NCI-H82 treated with DMSO at 0.1 percent for 48 hours (cell line): ENCODE measurements at regions not wholly inside any gene's neighbourhood (a gene's known extent, or its start where the extent isn't known, plus 50 kb on each side); places are given as distances from the start of the nearest gene placed in this dataset.

Experiments
- DNase-seq: peaks from one replicate; lab custom pipeline; 2025; ENCODE audit not compliant: unreplicated experiment; lab: John Stamatoyannopoulos, UW

DNA sequence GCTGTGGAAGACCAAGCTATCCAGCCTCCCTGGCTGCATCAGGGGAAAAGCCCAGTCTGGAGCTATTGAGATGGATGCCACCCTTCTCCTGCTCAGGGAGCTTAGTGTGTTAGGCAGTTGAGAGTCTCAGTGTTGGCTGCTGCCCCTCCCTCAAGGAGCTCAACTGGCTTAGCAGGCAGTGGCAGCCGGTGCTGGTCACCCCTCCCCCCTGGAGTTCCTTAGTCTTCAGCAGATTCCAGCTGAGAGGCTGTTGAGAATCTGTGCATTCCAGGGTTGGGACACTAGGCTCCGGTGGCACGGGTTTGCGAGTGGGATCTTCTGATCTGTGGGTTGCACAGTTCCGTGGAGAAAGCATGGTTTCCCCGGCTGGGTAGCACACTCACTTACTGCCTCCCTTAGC is 883.8 kb downstream of the NSUN3 start:
- no peak for DNase-seq

DNA sequence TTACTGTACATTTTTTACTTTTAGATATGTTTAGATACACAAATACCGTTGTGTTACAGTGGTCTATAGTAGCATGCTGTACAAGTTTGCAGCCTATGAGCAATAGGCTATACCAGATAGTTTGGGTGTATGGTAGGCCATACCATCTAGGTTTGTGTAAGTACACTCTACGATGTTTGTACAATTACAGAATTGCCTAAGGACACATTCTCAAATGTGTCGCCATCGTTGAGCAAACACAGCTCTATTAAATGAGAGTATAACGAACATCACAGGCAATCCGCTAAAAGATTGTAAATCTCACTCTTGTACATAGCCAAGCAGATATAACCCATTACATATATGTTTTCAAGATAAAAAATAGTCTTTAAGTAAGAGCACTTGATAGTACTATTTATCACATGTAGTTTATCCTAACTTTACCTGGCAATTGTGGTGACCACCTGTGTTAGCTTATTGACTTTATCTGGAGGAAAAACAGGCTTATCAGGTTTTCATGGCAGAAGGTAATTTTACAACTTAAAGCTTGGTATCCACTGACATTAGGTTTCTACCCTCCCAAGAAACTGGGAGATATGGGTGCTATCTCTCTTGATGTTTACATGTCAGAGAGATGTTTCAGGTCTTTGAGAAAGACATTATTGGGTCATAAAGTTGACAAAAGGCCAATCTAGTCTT is 898.7 kb downstream of the NSUN3 start:
- no peak for DNase-seq

DNA sequence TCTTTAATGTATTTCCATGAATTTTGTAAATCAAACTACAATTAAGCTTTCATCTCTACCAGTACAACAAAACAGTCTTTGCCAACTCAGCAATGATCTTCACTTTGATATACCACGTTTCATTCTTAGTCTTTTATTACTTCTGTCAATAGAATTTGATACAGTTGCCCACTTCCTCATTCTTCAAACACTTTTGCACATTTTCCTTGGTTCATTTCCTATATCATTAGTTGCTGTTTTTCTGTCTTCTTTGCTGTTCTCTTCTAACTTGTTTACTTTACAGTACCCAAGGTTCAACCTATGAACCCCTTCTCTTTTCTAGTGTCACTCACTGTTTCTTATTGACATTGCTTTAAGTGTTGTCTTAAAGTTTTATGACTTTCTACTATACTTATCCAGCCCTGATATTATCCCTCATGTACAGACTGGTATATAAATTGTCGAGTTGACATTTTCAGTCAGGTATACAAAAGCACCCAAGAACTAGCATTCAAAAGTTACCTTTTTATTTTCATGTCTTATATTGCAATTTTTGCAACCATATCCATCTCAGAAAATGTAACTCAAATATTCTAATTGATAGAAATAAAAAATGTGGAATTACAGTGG is 903.1 kb downstream of the NSUN3 start:
- no peak for DNase-seq

DNA sequence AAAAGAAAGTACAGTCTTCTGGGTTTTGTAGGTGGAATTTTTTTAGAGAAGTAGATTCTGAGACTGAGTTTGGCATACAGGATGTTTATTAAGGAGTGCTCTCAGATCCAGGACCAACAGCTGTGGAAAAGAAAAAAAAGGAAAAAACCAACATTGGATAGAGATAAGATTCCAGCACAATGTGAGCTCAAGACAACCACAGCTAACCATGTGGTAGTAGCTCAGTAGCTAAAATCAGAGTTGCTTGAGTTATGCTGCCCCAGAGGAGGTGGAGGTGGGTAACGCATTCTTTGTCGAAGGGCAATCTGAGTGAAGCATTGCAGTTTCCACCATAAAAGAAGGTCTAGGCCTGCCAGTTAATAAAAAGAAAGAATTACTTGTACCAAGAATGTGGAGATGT is 904.3 kb downstream of the NSUN3 start:
- DNase-seq = no peak

DNA sequence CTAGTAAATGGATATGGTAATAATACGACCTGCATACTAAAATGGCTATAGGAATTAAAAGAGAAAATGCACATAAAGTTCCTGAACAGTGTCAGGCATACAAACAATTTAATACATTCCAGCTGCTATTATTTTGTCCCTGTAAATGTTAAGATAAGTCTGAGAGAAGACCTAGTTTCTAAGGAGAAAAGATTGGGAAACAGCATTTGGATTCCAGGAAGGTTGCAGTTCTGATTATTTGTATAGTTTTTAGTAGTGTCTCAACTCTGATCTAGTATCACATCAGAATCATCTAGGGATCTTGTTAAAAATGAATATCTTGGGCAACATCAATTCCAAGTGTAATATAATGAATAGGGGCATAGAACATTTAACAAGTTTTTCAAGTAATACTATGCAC is 905.7 kb downstream of the NSUN3 start:
- DNase-seq = no peak

DNA sequence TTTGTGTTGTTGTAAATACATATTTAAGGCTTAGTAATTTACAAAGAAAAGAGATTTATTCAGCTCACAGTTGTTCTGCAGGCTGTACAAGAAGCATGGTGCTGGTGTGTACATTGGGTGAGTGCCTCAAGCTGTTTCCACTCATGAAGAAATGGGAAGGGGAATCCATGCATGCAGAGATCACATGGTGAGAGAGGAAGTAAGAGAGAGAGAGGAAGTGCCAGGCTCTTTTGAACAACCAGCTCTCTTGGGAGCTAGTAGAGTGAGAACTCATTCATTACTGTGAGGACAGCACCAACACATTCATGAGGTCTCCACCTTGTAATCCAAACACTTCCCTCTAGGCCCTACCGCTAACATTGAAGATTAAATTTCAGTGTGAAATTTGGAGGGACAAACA is 909.2 kb downstream of the NSUN3 start:
- no peak for DNase-seq

DNA sequence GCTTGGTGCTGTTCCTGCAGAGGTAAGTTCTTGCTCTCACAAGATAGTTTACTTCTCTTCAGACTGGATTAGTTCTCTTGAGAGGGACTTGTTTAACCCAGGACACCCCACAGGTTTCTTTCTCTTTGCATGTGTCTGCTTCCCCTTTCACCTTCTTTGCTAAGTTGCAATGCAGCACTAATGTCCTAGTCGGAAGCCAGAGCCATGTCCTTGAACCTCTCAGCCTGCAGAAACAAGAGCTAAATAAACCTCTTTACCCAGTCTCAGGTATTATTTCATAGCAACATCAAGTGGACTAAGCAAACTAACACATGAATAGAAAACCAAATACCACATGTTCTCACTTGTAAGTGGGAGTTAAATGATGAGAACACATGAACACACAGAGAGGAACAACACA is 915.2 kb downstream of the NSUN3 start:
- no peak for DNase-seq

DNA sequence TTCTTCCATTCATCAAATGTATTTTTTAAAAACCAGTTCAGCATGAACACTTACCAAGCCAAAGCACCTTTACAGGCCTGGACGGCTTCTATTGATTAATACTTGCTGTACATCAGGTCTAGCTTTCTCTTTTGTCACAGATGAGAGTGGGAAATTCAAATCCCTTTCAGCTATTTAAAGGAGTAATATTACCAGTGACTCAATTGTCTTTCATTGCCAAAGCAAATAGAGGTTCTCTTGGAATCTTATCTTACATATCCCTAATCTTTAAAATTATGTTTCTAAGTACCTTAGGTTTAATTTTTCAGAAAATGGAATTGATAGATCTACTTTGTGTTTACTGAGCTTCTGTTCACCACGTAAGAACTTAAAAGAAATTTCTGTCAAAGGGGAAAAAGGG is 922.9 kb downstream of the NSUN3 start:
- DNase-seq = no peak

DNA sequence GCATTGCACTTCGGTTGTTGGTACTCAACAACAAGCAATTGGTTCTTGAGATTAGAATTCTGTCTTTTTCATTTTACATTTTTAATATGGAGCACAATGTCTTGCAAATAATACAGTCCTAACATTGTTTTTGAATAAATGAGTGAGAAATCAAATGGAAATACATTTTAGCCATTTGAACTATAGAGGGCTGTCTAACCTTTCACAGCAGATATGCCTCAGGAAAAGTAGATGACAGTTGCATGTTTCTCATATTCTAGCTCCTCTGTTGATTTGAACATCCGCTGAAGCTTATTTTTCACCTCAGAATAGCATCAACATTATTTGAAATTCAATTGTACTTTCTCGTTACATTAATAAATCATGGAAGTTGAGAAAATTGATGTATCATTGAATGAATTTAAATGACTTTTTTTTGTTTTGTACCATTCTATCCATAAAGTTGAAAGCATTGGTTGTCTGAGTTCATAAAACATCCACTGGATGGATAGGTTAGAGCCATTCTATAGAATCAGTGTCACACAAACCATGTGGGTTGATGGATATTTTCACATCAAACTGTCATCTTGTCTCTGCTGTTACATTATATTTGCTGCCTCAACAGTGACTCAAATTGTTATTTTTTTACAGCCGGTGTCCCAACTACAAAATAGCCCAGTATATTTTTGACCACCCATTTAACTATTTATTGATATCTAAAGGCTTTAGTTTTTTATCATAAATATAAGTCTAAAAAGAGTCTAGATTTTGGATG is 928.3 kb downstream of the NSUN3 start:
- DNase-seq = no peak

DNA sequence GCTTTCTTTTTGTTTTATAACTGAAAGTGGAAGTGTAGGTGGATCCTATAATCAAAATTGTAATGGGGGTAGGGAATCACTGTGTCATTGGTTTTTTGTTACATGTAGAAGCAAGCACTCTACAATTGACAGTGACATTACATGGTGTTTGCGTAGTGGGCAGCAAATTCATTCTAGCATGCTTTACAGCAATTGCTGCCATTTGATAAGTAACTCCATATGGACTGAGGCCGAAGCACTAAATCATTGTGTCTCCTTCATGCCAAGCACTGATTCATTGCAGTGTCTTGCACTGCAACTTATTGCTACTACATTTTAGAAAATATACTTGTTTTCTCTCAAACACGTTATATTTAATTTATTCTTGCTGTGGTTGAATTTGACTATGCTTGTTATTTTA is 933.9 kb downstream of the NSUN3 start:
- no peak for DNase-seq

DNA sequence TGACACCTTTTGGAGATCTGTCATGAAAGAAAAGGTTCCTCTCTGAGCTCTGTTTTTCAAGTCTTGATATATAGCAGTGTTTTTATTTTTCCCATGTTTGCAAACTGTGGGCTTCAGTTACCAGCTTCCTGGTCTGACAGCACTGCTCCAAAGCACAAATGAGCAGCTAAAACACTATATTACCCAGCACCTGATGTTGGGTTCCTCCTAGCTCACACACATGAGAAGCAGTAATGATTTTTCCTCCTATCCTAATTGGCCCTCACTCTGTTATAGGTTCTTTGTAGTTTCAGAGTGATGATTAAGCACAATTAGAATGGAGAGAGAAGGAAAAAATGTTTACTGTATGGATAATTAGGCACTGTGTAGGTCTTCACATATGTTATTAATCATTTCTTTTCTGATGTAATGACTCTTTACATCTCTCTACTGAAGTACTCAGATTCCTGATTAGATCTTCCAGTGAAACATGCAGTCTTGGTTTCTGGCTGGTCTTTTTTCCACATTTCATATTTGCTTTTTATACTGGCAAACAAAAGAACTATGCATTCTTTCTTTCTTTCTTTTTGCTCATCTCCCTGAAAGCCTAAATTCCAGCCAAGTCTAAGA is 939.7 kb downstream of the NSUN3 start:
- no peak for DNase-seq

DNA sequence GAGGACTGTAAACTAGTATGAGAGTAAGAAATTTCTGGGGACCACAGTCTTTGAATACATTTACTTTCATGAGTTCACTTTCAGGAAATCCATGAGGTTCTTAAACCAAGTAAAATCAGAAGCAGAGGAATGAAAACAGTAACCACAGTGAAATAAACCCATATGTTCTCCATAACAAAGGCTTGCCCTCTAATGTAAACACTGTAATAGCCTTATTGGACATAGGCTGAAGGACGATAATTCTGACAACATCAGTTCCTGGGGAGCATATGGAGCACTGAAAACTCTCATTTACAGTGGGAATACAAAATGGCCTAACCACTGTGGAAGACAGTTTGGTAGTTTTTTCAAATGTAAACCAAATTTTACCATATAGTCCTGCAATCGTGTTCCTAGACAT is 965.8 kb downstream of the NSUN3 start:
- DNase-seq = peak; percentile 46

DNA sequence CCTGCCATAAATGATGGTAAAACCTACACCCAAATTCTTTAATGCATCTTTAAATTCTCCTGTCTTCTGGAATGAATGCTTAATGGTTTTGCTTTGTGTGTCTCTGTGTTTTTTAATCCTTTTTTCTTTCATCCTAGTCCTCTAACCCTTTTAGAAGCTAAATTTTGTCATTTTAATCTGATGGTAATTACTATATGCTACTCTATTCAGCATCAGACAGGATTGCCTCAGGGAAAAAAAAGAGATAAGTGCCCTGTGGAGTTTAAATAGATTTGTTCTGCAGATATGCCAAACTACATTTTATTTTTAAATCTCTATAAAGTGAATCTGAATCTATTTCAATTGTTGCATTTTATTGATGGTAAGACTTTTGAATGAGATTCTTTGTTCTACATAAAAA is 966.8 kb downstream of the NSUN3 start:
- peak; percentile 49 for DNase-seq

DNA sequence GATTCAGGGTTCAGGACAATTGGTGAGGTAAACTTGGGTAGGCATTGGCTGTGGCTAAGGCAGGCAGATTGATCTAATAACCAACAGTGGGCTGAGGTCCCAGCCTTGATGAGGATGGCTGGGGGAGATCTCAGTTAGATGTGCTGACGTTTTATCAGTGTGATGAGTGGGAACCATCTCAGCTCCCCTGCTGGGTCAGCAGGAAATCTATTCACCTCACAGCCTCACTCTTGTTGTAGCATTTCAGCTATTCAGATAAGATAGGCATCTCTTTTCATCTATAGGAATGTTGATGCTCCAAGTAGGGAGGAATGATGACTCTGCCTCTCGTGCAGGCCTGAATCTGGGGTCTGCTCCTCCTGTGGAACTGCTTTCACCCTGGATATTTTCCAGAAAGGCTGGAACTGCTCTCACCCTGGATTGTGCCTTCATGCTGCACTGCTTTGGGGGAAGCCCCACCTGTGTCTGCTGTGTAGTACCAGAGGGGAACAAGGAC is 973.7 kb downstream of the NSUN3 start:
- no peak for DNase-seq

DNA sequence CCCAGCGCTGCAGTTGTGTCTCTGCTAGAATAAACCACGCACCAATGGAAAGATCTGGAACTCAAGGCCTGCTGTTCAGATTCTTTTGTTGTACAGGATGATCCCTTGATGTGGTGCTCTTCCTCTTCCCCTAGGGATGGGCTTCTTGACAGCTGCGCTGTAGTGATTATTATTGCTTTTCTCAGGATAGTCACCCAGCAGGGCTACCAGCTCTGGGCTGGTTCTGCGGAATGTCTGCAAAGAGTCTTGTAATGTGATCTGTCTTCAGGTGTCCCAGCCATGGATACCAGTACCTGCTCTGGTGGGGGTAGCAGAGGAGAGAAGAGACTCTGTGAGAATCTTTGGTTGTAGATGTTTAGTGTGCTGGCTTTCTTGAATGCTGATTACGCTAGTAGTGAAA is 974.2 kb downstream of the NSUN3 start:
- DNase-seq = no peak

DNA sequence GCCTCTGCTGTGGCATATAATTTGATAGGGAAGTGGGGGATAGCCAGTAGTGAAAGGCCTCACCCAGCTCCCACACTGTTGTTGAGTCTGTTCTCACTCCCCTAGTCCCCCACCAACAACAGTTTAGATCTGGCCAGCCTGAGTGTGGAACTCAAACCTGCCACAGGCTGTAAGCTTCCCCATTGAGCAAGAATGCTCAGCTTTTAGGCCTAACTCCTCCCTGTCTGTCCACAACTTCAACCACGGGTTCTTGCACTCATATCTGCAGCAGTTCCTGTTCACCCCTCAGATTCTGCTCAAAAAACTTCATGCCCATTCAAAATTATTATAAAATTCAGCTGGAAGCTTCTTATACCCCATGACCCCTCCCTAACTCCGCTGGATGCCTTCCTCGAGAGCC is 975.1 kb downstream of the NSUN3 start:
- no peak for DNase-seq

DNA sequence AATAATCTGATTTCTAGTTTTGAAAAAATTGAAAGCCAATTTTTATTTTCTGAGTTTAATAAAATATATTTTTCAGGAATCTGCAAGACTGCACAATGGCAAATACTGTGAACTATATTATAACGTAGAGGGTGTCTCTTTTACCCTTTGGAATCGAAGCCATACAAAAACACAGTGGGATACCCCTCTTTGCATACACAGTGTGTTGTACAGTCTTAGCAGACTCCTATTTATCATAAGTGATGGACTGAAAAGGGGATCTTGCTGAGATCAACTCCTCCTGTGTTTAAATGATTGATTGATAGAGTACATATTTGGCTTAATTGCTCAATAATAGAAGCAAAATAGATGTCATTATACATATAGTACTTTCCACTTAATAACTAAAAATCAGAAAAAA is 981.2 kb downstream of the NSUN3 start:
- no peak for DNase-seq

DNA sequence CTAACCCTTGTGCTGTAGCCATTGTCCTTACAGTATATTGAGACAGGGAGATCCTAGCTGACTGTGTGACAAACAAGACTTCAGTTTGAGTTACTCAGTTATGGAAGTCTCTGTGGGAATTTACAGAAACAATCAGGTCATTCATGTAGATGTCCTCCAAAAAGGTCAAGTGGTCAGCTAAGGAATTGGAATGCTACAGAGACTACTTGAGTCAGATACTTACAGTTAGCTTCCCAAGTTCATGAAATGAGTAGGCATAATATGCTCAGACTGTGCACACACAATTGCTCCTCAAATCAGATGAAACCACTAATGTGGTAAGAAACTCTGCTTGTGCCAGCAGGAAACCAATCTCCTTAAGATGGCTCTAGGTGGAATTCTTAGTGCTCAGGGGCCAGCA is 985.7 kb downstream of the NSUN3 start:
- DNase-seq = no peak

DNA sequence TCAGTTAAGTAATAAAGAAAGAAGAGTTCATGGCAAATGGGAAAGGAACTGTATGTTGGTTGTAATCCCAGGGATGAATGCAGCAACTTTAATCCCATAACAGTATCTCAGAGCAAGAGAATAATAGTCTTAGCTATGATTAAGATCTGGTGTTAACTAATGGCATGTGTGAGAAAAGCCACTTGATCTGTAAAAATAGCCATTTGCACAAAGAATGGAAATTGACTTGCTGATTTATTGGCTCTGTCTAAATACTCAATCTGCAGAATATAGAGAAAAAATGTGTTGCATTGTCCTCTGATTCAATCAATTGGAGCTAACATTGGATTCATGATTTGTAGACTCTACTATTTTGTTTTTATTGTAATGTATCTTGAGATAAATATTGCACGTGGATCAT is 987.0 kb downstream of the NSUN3 start:
- peak; percentile 27 for DNase-seq

DNA sequence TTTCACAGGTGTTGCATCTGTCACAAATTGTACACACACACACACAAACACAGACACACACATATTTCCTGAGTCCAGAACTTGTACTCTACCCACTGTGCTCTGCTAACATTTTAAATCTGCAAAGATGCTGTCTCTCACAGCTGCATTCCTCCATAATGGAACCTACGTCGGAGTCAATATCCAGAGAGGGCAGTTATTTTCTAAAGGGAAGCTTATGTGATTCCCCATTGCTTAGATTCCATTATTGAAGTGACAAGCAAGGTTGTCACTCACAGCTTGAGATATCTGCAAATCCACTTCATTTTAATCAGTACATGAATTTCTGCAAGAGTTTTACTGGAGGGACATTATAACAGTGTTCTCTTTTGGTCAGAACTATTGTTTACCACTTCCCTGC is 992.4 kb downstream of the NSUN3 start:
- no peak for DNase-seq

DNA sequence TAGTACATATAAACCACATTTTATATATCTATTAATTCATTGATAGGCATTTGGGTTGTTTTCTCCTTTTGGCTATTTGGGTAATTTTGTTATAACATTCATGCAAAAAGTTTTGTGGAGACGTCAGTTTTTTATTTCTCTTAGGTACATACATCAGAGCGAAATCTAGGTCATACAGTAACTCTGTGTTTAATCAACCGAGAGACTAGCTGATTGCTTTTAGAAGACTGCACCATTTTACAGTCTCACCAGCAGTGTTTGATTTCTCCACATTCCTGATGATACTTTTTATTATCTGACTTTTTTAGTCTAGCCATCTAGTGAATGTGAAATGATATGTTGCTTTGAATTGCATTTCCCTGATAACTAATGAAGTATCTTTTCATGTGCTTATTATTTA is 1019.3 kb downstream of the NSUN3 start:
- no peak for DNase-seq

DNA sequence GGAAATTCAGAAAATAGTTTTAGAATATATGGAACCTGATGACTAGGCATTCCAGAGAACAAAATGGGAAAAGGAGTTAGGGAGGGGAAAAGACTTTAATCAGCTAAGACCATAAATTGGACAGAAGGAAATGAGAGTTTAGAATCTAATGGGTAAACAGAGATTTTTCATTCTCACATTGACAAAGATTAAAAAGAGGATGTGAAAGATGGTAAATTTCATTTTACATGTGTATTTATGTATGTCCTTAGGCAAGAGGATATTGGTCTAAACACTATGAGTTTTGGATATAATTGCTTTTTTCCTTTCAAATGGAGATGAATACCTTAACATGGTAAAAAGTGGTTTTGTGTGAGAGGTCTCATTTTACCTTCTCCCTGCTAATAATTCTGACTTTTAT is 1021.9 kb downstream of the NSUN3 start:
- DNase-seq = no peak
